ENCODE measurements at regions not wholly inside any gene's neighbourhood (a gene's known extent, or its start where the extent isn't known, plus 50 kb on each side); places are given as distances from the start of the nearest gene placed in this dataset.
"Not testable (repeated sequence)": the region's sequence is repeated elsewhere in the genome, so short reads cannot be mapped to it uniquely, and the experiment has no call there.

GRCh38 chrY:4771739-4772138 lies 228.4 kb upstream of the PCDH11Y start:
- no CpG with 5 or more reads among the region's 2 CpGs for WGBS, 10 experiments

More at GRCh38 chrY:4771739-4772138, 228.4 kb upstream of the PCDH11Y start:
- peak in 5 of 8 experiments; percentile 27 to 91 (median 44) for ATAC-seq (replicated peaks in 6 of 8)
- H3K4me1 ChIP-seq (replicated peaks in 1 of 2); H3K4me3 ChIP-seq; H3K27ac ChIP-seq; in situ Hi-C loops (cut with MboI; ENCODE audit: low pct_unique_long_range_greater_than_20kb in 2 of 9, low sequenced_read_pairs in 9 of 9, unreplicated experiment in 9 of 9): not testable (repeated sequence)
